IPS-15b (cell line): ENCODE measurements at regions not wholly inside any gene's neighbourhood (a gene's known extent, or its start where the extent isn't known, plus 50 kb on each side); places are given as distances from the start of the nearest gene placed in this dataset.

Source experiments
- H3K27me3 ChIP-seq: one replicate; pipeline ENCODE4 v1.6.1; 2013; ENCODE audit warnings: low read length; ENCODE audit not compliant: control insufficient read depth, insufficient read depth
- H3K36me3 ChIP-seq: one replicate; pipeline ENCODE4 v1.6.1; 2013; ENCODE audit warnings: low read length; ENCODE audit not compliant: control insufficient read depth, insufficient read depth
- H3K4me1 ChIP-seq: one replicate; pipeline ENCODE4 v1.6.1; 2013; ENCODE audit warnings: mild to moderate bottlenecking, low read length; ENCODE audit not compliant: control insufficient read depth, insufficient read depth
- H3K4me3 ChIP-seq: one replicate; pipeline ENCODE4 v1.5.1; 2013; ENCODE audit warnings: low read depth, low read length
- H3K9ac ChIP-seq: one replicate; pipeline ENCODE4 v1.6.1; 2013; ENCODE audit warnings: low read depth, mild to moderate bottlenecking, low read length
- H3K9me3 ChIP-seq: one replicate; pipeline ENCODE4 v1.6.1; 2013; ENCODE audit warnings: mild to moderate bottlenecking, low read length; ENCODE audit not compliant: control insufficient read depth, insufficient read depth

DNA sequence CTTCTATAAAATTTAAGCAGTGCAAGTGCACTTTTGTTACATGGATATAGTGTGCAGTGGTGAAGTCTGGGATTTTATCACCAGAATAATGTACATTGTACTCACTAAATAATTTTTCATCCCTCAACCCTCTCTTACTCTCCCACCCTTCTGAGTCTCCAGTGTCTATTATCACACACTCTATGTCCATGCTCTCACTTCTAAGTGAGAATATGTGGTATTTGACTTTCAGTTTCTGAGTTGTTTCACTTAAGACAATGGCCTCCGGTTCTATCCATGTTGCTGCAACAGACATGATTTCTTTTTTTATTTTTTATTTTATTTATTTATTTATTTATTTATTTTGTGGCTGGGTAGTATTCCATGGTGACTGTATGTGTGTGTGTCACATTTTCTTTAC is 855.9 kb upstream of the PHF14 start:
- H3K27me3 ChIP-seq = no peaks in the 10 kb centered on the region
- H3K9me3 ChIP-seq = no peaks in the 10 kb centered on the region
- H3K36me3 ChIP-seq = no peaks in the 10 kb centered on the region
- H3K4me3 ChIP-seq = no peak overlapping the region
- no peak overlapping the region for H3K9ac ChIP-seq
- H3K4me1 ChIP-seq = peaks cover 12% of the 10 kb centered on the region

DNA sequence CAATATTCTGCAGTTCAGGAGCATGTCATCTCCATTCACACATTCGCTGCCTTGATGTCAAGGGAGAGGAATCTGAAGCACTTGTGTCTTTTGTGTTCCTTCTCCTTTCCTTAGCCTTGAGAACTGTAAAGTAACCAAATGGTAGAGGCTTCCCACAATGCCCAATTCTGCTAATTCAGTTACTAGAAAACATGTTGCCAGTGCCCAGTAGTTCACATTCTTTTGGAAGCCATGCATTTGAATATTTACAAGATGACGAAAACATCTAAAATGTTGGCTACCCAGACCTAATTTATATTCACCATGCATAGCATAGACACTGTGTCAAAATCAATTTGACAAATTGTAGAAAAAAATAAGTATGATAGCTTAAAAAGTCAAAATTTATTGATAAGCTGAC is 852.7 kb upstream of the PHF14 start:
- H3K9me3 ChIP-seq = no peaks in the 10 kb centered on the region
- no peak overlapping the region for H3K9ac ChIP-seq
- no peak overlapping the region for H3K4me3 ChIP-seq
- H3K36me3 ChIP-seq = no peaks in the 10 kb centered on the region
- no peaks in the 10 kb centered on the region for H3K27me3 ChIP-seq
- H3K4me1 ChIP-seq = peaks cover 15% of the 10 kb centered on the region

DNA sequence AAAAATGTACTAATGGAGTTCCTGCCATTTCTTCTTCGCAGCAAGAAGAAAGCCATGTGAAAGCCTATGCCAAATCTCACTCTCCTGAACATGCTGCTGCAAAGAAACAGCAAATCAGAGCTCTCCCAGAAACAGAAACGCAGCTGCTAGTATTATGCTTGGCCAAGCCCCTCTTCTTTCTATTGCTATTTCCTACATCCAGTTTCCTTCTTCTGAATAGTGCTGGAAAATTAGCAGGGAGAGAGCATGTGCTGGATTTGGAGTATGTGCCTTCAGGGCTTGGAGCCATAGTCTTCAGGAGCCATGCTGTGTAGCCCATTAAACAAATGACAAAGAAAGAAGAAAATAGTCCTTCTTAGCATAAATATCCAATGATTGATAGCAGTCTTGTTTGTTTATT is 852.0 kb upstream of the PHF14 start:
- Histone ChIP-seq H3K9me3 (no peaks in the 10 kb centered on the region), H3K36me3 (no peaks in the 10 kb centered on the region), H3K9ac (no peak overlapping the region), H3K4me1 (peaks cover 15% of the 10 kb centered on the region), H3K4me3 (no peak overlapping the region), H3K27me3 (no peaks in the 10 kb centered on the region)

DNA sequence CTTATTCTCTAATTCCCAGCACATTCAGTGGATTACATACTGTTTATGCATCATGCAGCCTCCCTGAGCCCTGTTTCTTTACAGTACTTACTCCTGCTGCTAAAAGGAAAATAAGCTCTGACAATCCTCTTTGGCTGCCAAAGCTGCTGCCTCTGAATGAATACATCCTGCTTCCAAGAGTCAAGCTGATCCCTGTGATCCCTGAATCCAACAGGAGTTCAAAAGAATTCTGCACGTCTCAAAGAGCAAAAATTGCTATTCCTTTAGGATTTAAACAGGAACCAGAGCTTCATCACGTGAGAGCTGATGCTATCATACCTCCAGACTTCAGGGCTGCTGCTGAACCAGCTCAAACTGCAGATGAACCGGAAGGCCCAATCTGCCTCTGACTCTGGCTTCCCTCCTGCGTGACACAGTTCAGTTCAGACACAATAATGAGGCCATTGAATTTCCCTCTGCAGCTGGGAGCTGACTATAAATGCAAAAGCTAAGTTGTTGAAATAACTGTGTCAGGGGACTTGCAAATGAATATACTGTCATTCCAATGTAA is 851.0 kb upstream of the PHF14 start:
- no peaks in the 10 kb centered on the region for H3K9me3 ChIP-seq
- H3K4me3 ChIP-seq = no peak overlapping the region
- H3K4me1 ChIP-seq = peaks cover 15% of the 10 kb centered on the region
- no peaks in the 10 kb centered on the region for H3K27me3 ChIP-seq
- no peak overlapping the region for H3K9ac ChIP-seq
- H3K36me3 ChIP-seq = no peaks in the 10 kb centered on the region

DNA sequence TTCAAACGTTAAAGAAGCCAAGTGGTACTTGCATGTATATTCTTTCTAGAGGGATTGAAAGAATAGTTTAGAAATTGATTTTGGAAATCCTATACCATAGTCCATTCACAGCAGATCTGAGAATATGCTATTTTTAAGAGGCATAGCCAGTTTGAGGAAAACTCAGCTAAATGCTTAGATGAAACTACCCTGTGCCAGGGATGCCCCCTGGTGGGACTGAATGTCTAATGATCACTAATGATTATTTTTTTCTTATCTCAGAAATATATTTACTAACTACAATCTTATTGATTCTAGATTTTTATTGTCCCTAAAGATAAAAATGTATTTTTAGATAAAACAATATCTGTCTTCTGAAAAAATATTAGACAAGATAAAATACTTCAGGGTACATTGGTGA is 844.9 kb upstream of the PHF14 start:
- H3K36me3 ChIP-seq = no peaks in the 10 kb centered on the region
- H3K4me3 ChIP-seq = no peak overlapping the region
- no peak overlapping the region for H3K9ac ChIP-seq
- H3K27me3 ChIP-seq = no peaks in the 10 kb centered on the region
- no peaks in the 10 kb centered on the region for H3K4me1 ChIP-seq
- no peaks in the 10 kb centered on the region for H3K9me3 ChIP-seq

DNA sequence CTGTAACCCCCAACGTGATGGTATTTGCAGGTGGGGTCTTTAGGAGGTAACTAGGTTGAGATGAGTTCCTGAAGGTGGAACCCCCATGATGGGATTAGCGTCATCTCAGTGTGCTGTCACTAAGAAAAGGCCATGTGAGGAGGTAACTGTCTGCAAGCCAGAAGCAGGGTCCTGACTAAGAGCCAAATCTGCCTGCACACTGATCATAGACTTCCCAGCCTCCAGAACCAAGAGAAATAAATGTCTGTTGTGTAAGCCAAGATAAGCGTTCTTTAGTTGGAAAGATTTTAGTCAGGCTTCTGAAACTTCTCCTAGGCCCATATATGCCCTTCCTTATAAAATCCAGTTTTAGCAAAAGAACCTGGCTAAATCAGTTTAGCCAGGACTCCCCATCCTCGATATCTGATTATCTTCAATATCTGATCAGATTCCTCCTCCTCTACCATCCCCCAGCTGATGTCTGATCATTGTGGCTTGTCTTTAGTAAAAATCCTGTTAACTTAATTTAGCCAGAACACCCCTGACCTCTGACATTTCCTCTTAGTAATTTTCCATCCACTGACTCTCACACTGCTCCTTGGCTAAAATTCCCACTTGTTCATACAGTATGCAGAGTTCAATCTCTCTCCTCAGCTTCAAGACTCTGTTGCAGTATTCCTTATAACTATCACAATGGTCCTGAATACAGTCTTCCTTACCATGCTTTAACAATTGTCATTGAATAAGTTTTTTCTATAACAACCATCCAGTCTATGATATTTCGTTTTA is 835.4 kb upstream of the PHF14 start:
- no peaks in the 10 kb centered on the region for H3K4me1 ChIP-seq
- H3K9me3 ChIP-seq = no peaks in the 10 kb centered on the region
- no peak overlapping the region for H3K9ac ChIP-seq
- H3K27me3 ChIP-seq = no peaks in the 10 kb centered on the region
- H3K36me3 ChIP-seq = no peaks in the 10 kb centered on the region
- H3K4me3 ChIP-seq = no peak overlapping the region

DNA sequence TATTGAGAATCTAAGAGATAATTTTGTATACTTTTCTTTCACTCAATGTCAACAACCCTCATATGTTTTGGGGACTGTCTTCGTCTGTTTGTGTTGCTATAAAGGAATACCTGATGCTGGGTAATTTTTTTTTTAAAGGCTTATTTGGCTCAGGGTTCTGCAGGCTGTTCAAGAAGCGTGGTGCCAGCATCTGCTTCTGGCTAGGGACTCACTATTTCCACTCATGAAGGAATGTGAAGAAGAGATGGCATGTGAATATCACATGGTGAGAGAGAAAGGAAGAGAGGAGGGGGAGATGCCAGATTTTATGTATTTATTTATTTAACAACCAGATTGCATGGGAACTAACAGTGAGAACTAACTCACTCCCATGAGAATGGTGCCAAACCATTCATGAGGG is 827.4 kb upstream of the PHF14 start:
- no peaks in the 10 kb centered on the region for H3K9me3 ChIP-seq
- no peaks in the 10 kb centered on the region for H3K4me1 ChIP-seq
- no peaks in the 10 kb centered on the region for H3K27me3 ChIP-seq

DNA sequence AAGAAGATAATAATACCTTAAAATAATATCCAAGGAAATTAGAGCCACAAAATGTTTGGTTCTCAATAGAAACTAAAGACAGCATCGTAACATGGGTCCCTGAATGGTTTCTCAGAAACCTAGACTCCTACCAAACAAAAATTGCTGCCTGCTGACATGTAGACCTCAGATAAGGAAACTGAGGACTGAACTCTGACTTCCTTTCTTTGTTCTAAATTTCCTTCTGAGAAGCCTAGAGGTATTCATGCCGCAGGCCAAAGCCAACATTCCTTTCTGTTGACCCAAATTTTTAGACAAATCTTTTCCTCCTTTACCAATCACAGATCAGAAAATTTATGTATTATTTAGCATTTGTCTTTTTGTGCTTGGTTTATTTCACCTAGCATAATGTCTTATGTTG is 816.7 kb upstream of the PHF14 start:
- Histone ChIP-seq H3K27me3 (no peaks in the 10 kb centered on the region), H3K4me3 (no peak overlapping the region)

More for the DNA sequence above, 827.4 kb upstream of the PHF14 start:
- no peaks in the 10 kb centered on the region for H3K36me3 ChIP-seq
- H3K9ac ChIP-seq = no peak overlapping the region
- H3K4me3 ChIP-seq = no peak overlapping the region

DNA sequence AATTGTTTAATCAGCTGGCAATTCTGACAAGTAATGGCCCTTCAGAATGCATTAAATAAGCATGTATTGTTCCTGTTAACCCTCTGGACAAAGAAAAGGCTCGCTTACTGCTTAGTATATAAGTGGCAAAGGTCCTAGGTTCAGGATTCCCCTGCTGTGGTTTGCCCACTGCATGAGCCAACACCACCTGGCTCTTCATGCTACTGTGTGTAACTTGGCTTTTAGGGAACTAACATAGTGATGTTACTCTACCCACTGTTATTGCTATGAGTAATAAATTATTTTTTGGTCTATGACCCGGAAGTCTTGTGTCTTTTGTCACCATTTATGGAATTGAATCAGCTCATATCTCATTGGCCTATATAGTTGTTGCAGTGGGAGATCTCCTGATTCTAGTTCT is 791.7 kb upstream of the PHF14 start:
- no peaks in the 10 kb centered on the region for H3K4me1 ChIP-seq
- no peaks in the 10 kb centered on the region for H3K36me3 ChIP-seq
- H3K9me3 ChIP-seq = no peaks in the 10 kb centered on the region
- no peak overlapping the region for H3K4me3 ChIP-seq
- no peak overlapping the region for H3K9ac ChIP-seq
- no peaks in the 10 kb centered on the region for H3K27me3 ChIP-seq

More for the DNA sequence above, 816.7 kb upstream of the PHF14 start:
- H3K4me1 ChIP-seq = no peaks in the 10 kb centered on the region
- H3K9ac ChIP-seq = no peak overlapping the region
- no peaks in the 10 kb centered on the region for H3K9me3 ChIP-seq
- no peaks in the 10 kb centered on the region for H3K36me3 ChIP-seq

DNA sequence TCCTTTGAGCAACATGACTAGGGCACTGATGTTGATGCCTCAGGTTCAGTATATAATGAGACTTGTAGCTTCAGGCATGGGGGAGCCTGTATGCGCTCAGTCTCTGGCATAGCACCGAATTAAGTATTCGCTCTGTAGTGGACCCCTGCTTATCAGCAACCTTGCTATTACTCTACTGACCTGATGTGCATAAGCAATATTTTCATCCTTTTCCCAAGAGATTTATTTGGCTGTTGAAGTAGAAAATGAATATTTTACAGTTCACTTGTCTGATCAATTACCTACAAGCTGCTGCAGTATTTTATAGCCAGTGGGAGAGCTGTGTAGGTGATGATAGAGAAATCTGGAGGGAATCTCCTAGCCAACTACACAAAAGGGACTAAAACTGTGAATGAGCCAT is 781.6 kb upstream of the PHF14 start:
- no peak overlapping the region for H3K9ac ChIP-seq
- H3K4me1 ChIP-seq = no peaks in the 10 kb centered on the region
- H3K4me3 ChIP-seq = no peak overlapping the region
- H3K36me3 ChIP-seq = no peaks in the 10 kb centered on the region
- H3K27me3 ChIP-seq = no peaks in the 10 kb centered on the region
- no peaks in the 10 kb centered on the region for H3K9me3 ChIP-seq

DNA sequence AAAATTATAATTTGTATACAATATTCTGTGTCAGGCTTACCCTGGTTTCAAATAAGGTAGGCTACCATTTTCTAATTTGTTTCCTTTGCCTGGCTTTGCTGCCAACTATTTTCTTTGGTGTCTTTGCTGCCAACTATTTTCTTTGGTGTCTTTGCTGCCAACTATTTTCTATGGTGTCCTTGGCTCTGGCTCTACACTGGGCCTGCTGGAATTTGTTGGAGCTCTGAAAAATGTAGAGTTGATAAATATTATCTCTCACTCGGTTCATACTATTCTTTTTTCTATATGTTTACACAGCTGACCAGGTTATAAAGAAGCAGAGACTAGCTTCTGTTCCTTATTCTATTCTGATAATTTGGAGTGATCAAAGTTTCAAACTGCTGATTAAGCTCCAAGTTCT is 768.0 kb upstream of the PHF14 start:
- no peaks in the 10 kb centered on the region for H3K4me1 ChIP-seq
- H3K27me3 ChIP-seq = no peaks in the 10 kb centered on the region
- H3K36me3 ChIP-seq = no peaks in the 10 kb centered on the region
- H3K9me3 ChIP-seq = no peaks in the 10 kb centered on the region
- H3K4me3 ChIP-seq = no peak overlapping the region
- H3K9ac ChIP-seq = no peak overlapping the region

DNA sequence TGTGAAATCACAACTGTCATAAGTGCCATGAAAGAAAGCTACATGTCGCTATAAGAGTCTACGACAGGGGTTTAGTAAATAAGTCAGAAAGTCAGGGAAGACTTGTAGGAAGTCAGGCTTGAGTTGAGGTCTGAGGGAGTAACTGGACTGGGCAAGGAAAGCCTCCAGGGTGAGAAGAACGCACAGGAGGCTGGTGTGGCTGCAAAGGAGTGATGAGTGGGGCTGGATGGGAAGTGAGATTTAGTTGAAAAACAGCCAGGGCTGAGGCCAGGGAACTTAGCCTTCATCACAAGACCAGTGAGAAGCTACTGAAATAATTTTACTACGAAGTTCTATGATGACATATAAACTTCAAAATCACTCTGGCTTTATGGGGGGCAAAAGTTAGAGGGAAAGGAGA is 763.7 kb upstream of the PHF14 start:
- H3K27me3 ChIP-seq = no peaks in the 10 kb centered on the region
- no peak overlapping the region for H3K4me3 ChIP-seq
- no peaks in the 10 kb centered on the region for H3K36me3 ChIP-seq
- H3K4me1 ChIP-seq = no peaks in the 10 kb centered on the region
- no peak overlapping the region for H3K9ac ChIP-seq
- H3K9me3 ChIP-seq = peaks cover 4% of the 10 kb centered on the region
